Esophagus mucosa (tissue), 1 donor: ENCODE measurements at regions not wholly inside any gene's neighbourhood (a gene's known extent, or its start where the extent isn't known, plus 50 kb on each side); places are given as distances from the start of the nearest gene placed in this dataset.

Source experiments
- ATAC-seq: fragments of 200-7000 bp; cut with Tn5 transposase; one replicate; pipeline ENCODE4 v1.9.1; 2020
- donor health status: DM: yes; HTN: yes; CAD: no.

DNA sequence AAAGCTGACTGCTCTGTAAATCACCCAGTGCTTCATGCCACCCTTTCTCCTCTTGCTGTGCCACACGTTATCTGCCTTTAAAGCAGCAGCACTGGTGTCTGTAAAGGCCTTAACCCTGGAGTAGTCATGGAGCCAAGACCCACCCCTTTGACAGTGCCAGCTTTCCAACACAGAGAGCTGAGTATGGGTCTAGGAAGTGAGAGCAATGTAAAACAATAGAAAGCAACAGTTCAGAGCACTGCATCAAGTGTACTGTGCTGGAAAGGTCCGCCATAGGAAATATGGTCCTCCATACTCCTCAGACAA is 139.5 kb downstream of the DAD1 start:
- ATAC-seq, result peak; percentile 19

DNA sequence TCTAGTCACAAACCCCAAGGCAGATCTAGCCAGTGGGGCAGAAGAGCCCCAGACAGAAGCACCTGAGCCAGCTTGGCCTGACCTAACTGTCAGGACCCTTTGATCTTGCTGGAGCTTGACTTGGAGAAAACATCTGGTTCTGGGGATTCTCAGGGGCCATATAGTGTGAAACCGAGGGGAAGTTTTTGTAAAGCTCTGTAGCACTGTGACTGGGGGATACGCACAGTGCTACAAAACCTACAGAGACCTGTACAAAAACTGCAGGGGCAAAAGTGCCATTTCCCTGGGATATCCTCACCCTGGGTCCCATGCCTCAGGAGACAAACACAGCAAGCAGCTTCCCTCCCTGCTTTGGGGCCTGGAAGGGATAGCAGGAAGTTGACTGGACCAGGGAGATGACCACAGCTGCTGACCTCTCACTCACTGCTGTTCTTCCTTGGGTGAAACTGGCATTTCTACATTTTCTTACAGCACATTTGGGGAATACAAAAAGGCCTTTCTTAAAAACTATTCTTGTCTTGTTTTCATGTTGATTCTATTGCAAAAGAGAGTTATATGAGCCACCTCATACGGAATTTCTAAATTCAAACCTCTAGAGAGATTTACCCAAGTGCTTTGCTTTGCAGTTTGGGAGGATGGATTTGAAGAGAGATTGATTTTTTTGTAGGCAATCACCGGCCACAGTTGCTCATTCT is 140.0 kb downstream of the DAD1 start:
- no peak for ATAC-seq

DNA sequence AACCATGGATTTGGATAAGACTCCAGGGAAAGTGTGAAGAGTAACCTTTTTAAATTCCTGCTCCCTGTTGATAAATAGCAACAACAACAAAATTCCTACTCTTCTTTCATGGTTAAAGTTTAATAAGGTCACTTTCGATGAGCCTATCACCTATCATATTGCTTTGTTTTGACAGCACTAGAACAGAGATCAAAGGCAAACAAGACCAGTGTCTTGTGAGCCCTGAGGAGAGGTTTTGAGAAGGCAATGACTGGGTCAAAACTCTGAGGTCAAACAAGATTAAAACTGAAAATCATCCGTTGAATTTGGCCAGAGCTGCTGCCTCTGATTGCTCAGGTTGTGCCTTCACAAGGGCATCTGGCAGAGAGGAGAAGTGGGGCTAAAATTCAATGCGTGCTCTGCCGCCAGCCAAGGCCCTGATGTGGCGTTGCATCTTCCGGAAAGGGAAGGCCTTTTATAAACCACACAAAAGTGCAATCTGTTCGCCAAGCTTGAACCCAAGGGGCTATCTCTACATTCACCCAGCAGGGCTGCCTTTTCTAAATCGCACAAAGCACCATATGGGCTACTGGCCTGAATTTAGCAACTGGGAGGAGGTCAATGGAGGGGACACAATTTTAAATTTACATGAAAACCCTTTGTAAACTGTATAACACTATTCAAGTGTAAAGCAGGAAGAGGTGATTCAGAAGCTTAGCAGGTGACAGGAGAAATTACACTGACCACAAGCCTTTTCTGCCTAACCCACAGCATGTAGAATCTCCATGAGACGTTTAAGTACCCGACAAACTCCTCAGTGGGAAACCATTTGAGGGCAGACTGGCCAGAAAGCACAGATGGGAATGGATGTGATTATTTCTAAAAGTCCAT is 140.8 kb downstream of the DAD1 start:
- no peak for ATAC-seq

DNA sequence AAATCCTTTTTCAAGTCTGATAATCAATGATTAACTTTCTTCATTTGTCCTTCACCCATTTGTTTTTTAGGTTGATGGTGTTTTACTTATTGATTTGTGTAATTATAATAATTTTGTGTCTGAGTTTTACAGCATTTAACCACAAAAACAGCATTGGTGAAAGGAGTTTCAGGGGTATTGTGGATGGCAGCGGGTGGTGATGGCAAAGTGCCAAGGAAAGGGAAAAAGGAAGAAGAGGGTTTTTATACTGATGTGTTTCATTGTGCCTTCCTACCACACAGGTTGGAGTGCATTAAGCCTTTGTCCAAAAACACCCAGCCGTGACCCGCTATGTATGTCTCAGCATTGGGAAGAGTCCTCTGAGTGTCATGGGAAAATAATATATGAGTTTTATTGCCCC is 150.3 kb downstream of the DAD1 start:
- no peak for ATAC-seq

DNA sequence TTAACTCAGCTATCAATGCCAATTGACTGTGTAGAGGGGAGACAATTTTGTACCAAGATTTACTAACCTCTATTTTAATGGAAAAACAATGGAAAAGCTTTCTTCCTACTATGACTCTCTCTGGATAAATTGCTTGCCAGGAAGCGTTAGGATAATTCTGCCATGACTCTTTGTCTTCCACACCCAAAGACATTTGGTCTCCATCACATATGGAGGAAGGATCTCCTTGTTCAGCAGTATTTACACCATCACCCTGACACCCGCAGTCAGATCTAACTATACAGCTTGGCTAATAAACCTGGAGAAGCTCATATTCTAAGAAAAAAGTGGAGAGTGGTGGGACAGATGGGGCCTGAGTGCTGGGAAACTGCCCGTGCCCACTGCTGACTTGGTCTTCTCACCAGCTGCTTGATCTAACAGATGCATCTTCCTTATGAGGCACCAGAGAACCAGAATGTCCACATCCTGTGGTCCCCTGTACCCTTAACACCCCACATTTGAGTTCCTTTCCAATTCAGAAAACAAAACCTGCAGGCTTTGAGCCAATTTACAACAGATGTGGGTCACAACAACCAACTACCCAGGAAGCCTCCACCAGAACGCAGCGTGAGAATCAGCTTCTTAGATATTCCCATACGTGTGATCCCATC is 154.0 kb downstream of the DAD1 start:
- ATAC-seq, result no peak

DNA sequence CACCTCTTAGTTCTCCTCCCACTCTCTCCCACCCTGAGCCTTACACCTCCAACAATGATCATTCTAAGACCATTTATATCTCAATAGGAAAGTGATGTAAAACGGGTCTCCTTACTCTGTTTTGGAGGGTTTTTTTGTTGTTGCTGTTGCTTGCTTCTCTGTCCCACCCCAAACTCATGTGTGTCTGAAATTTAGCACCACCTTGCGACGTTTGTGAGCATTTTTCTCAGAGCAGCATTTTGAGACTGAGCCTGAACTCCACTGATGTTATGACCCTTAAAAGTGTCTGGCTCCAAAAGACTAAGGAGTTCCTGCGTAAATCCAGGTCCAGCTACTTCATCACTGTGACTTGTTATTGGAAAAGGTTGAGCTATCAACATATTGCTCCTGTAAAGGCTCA is 155.0 kb downstream of the DAD1 start:
- no peak for ATAC-seq

DNA sequence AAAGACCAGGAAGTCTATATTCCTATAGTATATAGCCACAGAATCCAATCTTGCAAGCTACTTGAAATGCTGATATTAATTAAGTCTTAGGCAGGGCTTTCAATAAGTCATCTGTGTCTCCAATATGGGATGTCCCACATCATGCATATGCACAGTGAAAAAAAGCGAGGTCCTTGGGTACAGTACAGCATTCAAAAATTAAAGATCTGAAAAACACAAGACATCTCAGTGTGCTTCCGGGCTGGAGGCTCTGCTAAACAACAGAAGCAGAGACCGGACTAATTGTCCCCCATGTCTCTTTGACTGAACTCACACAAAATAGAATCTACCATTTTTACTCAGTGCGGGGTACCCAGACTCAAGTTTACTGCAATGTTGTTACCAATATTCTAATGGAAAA is 156.0 kb downstream of the DAD1 start:
- ATAC-seq, result no peak

DNA sequence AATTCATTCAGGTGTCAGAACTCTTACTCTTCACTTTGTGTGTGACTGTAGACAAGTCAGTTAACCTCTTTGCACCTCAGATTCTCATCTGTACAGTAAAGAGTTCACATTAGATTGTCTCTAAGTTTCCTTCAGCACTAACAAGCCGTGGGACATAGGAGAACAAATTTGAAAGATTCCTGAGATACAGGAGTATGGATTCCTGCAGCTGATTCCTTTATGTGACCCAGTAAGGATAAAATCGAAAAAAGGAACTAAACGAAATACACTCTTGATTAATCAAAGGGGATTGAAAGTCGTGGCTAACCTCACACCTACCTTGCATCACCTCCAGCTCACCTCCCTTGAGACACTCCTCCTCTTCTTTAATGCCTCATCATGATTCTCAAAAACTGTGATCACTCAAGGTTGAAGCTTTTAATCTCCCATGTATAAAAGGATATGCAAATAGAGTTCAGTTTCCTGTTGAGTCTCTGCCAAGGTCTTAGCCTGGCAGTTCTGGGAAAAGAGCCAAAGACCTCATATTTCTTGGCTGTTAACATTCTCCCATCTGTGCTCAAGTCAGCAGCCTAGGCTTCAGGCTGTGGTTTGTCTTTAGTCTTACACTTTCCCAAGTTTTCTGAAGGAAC is 156.6 kb downstream of the DAD1 start:
- peak; percentile 95 for ATAC-seq

DNA sequence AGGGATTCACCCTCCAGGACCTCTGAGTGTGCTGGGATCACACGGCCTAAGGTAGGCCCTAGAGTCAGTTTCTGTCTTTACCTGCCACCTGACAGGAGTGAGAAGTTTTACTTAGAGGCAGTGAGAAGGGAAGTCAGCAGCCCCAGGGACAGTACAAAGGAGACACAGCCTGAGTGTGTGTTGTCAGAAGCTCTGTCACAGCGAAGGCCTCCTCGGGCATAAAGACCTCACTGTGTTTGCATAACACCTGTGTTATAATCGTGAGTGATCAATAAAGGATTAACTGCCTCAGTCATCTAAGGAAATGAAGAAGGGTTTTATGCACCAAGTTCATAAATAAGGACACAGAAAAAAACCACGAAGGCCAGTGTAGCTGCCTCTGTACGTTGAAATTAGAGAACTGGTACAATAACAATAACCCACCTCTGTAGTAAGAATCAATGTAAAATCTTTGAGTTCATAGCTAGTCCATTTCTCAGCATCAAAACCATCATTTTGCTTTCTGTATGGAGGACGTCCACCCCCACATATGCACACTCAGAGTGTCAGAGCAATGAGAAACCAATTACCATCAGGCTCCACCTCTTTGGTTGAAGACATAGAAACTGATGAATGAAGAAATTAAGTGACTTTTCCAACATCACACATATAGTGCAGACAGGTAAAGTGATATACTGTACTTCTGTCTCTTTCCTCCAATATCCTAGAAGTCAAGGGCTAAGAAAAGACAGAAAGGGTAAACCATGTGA is 159.3 kb downstream of the DAD1 start:
- ATAC-seq, result no peak

DNA sequence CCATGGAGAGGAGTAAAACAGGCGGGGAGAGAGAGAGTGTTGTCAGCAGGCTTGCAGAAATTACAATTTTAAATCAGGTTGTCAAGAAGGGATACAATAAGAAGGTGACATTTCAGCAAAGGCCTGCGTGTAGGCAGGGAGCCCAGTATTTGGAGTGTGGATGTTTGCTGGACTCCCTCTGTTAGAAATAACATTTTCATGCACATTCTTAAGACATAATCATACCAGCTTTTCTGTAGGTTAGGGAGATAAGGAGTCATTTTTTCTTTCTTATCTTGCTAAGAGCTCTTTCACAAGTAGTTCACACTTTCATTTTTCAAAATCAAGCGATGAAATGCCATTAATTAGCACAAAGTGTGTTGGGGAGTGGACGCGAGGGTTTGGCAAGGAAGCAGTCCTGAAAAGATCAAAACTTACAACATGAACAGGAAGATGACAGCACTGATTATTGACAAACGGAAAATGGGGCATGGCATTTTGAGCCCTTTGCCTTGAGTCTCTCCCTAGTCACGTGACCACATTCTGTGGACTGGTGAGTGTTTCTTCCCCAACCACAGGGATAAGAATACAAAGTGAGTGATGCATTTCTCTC is 160.2 kb downstream of the DAD1 start:
- ATAC-seq, result no peak

DNA sequence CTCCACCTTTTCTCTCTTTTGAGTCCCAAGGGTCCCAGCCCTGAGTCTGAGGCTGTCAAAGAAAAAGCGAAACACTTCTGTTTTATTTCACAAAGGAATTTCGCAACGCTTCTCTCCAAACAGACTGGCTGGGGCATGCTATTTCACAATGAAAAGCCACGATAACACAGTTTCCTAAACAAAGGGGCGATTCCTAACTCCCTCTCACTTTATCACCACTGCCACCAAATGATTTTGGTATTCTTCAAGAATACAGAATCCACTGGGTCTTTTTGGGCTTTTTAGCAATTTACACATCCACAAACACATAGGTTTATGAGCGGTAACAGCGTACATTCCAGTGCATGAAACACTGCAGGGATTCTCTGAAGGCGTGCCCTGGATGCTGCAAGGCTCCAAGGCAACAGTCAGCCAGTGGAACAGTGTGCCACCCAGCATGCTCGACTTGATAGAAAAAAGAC is 161.2 kb downstream of the DAD1 start:
- peak; percentile 58 for ATAC-seq

DNA sequence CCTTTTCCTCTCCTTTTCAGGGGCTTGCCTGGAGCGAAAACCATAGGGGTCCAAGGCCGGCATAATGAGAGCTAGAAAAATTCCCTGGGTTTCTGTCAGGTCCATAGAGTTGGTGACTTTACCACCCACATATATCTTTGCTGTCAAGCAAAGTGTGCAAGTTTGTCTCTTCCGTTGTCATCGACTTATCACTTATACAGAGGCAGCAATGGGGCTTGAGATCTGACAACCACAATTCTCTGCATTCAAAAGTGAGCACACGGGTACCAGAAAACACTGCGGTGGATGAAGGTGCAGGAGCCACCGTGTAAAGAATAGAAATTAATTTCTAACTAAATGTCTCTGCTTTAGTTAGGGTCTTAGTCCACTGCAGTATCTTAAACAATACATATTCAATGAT is 162.3 kb downstream of the DAD1 start:
- ATAC-seq, result no peak

DNA sequence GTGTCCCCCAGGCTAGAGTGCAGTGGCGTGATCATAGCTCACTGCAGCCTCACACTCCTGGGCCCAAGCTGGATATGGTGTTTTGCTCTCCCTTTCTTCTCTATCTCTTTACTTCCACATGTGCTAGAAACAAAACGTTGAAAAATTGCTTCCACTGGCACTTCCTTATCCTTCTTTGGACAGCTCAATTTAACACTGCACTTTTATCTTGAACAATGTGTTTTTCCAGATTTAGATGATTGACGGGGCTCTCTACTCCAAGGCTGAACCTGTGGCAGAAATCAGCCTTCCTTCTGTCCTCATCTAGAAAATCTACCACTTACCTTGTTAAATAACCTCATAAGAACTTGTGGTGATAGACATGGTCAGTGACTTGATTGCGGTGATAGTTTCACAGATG is 165.1 kb downstream of the DAD1 start:
- no peak for ATAC-seq

DNA sequence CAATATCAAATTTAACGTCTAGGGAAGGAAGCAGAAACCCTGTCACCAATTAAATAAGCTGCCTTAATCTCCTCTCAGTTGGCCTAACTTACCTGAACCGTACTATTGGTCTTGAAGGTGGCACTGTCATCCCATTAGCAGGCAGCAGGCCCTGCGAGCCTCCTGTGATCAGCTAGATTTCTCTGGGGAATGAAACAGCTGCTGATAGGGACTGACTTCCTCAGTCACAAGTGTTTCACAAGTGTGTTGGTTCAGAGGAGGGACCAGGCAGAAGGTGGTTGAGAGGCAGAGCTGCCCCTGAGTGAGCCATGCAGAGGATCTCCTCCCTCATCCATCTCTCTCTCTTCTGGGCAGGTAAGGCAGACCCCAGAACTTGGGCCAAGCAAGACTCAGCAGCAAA is 166.8 kb downstream of the DAD1 start:
- no peak for ATAC-seq

DNA sequence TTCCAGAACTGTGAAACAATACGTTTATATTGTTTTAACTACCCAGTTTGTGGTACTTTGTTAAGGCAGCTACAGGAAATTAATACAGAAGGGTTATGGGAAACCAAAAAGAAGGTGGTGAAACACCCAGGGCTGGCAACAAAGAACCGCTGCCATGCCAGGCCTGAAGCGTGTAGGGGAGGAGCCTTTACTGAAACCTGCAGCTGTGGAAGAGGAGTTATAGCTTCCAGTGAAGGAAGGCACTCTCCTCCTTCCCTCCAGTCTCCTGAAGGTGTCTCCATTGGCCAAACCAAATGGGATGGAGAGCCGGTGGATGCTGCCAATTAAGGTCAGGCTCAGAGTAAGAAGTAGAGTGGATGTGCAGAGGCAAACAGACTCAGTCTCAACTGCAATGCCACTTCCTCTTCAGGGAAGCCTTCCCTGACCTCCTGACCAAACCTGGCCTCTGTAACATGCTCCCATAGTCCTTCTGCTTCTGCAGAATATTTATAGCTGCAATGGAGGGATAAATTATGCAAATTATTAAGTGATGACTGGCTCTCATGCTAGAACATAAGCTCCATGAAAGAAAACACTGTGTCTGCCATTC is 168.3 kb downstream of the DAD1 start:
- ATAC-seq, result peak; percentile 57

DNA sequence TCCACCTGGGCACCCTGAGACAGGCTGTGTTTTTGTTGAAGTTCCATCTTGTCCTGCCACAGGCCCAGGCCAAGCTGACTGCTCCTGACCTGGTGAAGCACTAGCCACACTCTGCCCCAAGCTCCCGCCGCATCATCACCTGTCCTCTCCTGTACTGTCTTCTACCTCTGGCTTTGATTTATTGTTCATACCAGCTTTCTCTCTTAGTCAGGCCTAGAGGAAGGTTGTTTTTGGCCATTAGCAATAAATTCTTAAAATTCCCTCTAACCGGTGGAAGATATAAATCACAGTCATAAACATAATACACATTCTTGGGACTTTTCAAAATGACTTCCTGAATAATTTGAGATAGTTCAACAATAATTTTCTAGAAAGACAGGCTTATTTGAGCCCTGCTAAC is 169.4 kb downstream of the DAD1 start:
- no peak for ATAC-seq

DNA sequence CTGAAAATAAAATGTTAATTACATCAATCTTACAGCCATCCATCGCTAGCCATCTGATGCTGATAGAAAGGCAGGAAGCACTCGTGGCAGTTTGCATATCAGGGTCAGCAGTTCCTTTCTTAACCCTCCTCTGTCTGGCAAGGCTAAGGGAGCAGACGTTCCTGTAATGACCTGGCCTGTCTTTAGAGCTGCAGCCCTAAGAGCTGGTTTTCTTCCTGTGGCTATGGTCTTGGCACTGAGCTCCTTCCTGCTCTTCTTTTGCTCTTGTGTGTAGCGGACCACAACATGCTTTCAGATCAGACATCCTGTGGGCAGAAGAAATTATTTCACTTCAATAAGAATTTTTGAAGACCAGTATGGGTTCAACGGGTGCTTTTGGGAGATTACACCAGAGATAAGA is 170.4 kb downstream of the DAD1 start:
- ATAC-seq, result no peak

DNA sequence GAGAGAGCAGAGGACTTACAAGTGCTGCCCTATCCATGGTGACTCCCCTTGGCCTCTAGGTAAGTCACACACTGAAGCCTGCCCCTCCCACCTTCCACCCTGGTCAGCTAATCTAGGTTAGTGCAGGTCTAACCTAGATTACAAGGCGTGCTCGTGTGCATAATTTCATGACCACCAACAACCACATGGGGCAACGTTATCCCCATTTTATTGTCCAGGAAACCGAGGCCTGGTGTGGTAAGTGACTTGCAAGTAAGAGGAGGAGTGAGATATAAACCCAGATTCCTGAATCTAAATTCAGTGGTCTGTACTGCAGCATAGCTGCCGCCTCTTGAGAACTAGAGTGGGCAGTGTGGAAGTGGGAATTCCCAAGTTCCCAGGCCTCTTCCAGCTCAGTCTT is 171.1 kb downstream of the DAD1 start:
- ATAC-seq, result no peak

DNA sequence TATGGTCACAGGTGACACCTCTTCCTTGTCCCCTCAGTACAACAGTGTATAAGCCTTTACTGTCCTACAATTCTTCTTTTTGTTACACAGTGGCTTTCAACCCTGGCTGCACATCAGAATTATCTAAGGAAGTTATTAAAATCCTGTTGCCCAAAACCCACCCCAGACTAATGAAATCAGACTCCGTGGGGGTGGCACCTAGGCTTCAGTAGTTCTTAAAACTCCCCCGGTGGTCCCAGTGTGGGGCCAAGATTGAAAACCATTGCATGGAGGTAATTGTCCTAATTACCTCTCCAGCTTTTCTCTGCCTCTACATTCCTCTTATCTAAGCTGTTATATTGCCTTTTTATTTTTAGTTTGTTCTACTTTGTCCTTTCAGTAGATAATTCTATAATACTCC is 172.8 kb downstream of the DAD1 start:
- no peak for ATAC-seq

DNA sequence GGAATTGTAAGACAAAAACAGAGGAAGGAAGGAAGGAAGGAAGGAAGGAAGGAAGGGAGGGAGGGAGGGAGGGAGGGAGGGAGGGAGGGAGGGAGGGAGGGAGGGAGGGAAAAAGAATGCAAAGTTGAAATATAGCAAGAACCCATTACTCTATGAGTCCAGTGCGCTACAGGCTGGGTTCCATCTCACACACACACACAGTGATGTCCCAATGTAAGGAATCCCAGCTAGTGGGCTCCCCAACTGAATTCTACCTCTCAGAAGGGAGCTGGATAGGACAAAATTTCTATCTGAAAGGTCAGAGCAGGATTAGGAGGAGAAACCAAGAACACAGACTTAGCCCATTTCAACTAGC is 173.4 kb downstream of the DAD1 start:
- ATAC-seq, result no peak

DNA sequence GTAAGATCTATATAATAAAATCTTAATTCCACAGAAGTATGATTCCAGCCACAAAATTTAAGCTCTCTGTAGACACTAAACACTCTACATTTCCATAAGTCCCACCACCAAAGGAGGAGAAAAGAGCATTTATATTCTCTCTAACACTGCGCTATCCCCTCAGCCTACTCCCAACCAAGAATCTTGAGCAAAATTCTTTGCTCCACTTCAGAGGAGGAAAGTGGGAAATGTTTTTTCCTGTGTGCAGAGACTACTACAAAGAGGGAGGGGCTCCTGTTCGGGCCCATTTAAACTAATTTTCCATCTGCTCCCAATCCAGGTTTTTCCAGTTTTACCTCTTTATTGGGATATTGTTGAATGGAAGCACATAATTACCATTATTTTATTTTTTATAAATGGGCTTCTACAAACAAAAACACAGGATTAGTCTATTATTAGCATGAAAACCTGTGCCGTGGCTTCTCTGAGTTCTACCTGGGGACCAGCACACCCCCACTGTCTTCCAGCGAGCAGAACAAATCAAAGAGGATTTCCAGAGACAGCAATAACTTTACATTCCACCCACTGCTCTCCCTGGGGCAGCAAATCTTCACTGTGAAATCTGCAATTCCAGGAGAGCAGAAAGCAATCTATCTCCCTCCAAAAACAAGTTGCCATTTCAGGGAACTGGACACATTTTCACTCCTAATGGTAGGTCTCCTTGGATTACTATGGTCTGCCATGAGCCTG is 174.0 kb downstream of the DAD1 start:
- no peak for ATAC-seq
